ENCODE measurements at regions not wholly inside any gene's neighbourhood (a gene's known extent, or its start where the extent isn't known, plus 50 kb on each side); places are given as distances from the start of the nearest gene placed in this dataset.

- no peak for DNase-seq (ENCODE audit: low read depth in 1 of 2, low spot score in 1 of 2)
- Histone ChIP-seq H3K27me3 (no peaks in the 10 kb centered on the region), H3K36me3 (no peaks in the 10 kb centered on the region), H3K27ac (no peak overlapping the region), H3K4me1 (ENCODE audit: low read depth) (no peaks in the 10 kb centered on the region), H3K4me3 (no peak overlapping the region), H3K9me3 (ENCODE audit: low read depth) (no peaks in the 10 kb centered on the region)
- no peak for TF ChIP-seq CTCF (IDR thresholded peaks at IDR 0.05; ENCODE audit: low read depth, low read length)
These were observed 384.9 kb upstream of the DCC start for GRCh38 chr18:51955136-51955535.

GRCh38 chr18:51957001-51957400 lies 383.0 kb upstream of the DCC start:
- no peaks in the 10 kb centered on the region for H3K9me3 ChIP-seq (ENCODE audit: low read depth)
- no peak for TF ChIP-seq CTCF (IDR thresholded peaks at IDR 0.05; ENCODE audit: low read depth, low read length)
- no peaks in the 10 kb centered on the region for H3K36me3 ChIP-seq
- H3K27me3 ChIP-seq = no peaks in the 10 kb centered on the region
- no peaks in the 10 kb centered on the region for H3K4me1 ChIP-seq (ENCODE audit: low read depth)
- H3K4me3 ChIP-seq = no peak overlapping the region
- H3K27ac ChIP-seq = no peak overlapping the region
- DNase-seq (ENCODE audit: low read depth in 1 of 2, low spot score in 1 of 2) = no peak

GRCh38 chr18:51980101-51980500 lies 359.9 kb upstream of the DCC start:
- Histone ChIP-seq H3K27ac (no peak overlapping the region), H3K36me3 (no peaks in the 10 kb centered on the region), H3K4me3 (no peak overlapping the region), H3K27me3 (no peaks in the 10 kb centered on the region), H3K4me1 (ENCODE audit: low read depth) (no peaks in the 10 kb centered on the region), H3K9me3 (ENCODE audit: low read depth) (no peaks in the 10 kb centered on the region)
- DNase-seq (ENCODE audit: low read depth in 1 of 2, low spot score in 1 of 2) = no peak
- no peak for TF ChIP-seq CTCF (IDR thresholded peaks at IDR 0.05; ENCODE audit: low read depth, low read length)

- no peak overlapping the region for H3K27ac ChIP-seq
- no peaks in the 10 kb centered on the region for H3K4me1 ChIP-seq (ENCODE audit: low read depth)
- no peak overlapping the region for H3K4me3 ChIP-seq
- no peaks in the 10 kb centered on the region for H3K36me3 ChIP-seq
- H3K9me3 ChIP-seq (ENCODE audit: low read depth) = no peaks in the 10 kb centered on the region
- TF ChIP-seq CTCF (IDR thresholded peaks at IDR 0.05; ENCODE audit: low read depth, low read length) = no peak
- no peaks in the 10 kb centered on the region for H3K27me3 ChIP-seq
- no peak for DNase-seq (ENCODE audit: low read depth in 1 of 2, low spot score in 1 of 2)
These were observed 351.7 kb upstream of the DCC start for GRCh38 chr18:51988277-51988676.

GRCh38 chr18:51997129-51997528 lies 342.9 kb upstream of the DCC start:
- no peak for TF ChIP-seq CTCF (IDR thresholded peaks at IDR 0.05; ENCODE audit: low read depth, low read length)
- Histone ChIP-seq H3K9me3 (ENCODE audit: low read depth) (no peaks in the 10 kb centered on the region), H3K36me3 (no peaks in the 10 kb centered on the region), H3K4me1 (ENCODE audit: low read depth) (no peaks in the 10 kb centered on the region), H3K27me3 (no peaks in the 10 kb centered on the region), H3K27ac (no peak overlapping the region), H3K4me3 (no peak overlapping the region)
- DNase-seq (ENCODE audit: low read depth in 1 of 2, low spot score in 1 of 2) = no peak

- Histone ChIP-seq H3K36me3 (no peaks in the 10 kb centered on the region), H3K4me3 (no peak overlapping the region), H3K27me3 (no peaks in the 10 kb centered on the region), H3K9me3 (ENCODE audit: low read depth) (no peaks in the 10 kb centered on the region), H3K4me1 (ENCODE audit: low read depth) (no peaks in the 10 kb centered on the region), H3K27ac (no peak overlapping the region)
- no peak for TF ChIP-seq CTCF (IDR thresholded peaks at IDR 0.05; ENCODE audit: low read depth, low read length)
- no peak for DNase-seq (ENCODE audit: low read depth in 1 of 2, low spot score in 1 of 2)
These were observed 341.9 kb upstream of the DCC start for GRCh38 chr18:51998066-51998465.
